ENCODE measurements at regions not wholly inside any gene's neighbourhood (a gene's known extent, or its start where the extent isn't known, plus 50 kb on each side); places are given as distances from the start of the nearest gene placed in this dataset.

GRCh38 chr7:153523320-153524015 lies 528.7 kb upstream of the DPP6 start:
- TF ChIP-seq CTCF (conservative IDR thresholded peaks at IDR 0.05; ENCODE audit: low read depth, low read length): no peak
- DNase-seq (ENCODE audit: low read depth): no peak
- H3K4me3 ChIP-seq (ENCODE audit: low read depth, low read length): no peak overlapping the region

- DNase-seq (ENCODE audit: low read depth): no peak
- no peak overlapping the region for H3K4me3 ChIP-seq (ENCODE audit: low read depth, low read length)
- no peak for TF ChIP-seq CTCF (conservative IDR thresholded peaks at IDR 0.05; ENCODE audit: low read depth, low read length)
These were observed 528.1 kb upstream of the DPP6 start for GRCh38 chr7:153524070-153524601.

GRCh38 chr7:153529100-153529499 lies 523.1 kb upstream of the DPP6 start:
- H3K4me3 ChIP-seq (ENCODE audit: low read depth, low read length): no peak overlapping the region
- no peak for TF ChIP-seq CTCF (conservative IDR thresholded peaks at IDR 0.05; ENCODE audit: low read depth, low read length)
- DNase-seq (ENCODE audit: low read depth): no peak

DNA sequence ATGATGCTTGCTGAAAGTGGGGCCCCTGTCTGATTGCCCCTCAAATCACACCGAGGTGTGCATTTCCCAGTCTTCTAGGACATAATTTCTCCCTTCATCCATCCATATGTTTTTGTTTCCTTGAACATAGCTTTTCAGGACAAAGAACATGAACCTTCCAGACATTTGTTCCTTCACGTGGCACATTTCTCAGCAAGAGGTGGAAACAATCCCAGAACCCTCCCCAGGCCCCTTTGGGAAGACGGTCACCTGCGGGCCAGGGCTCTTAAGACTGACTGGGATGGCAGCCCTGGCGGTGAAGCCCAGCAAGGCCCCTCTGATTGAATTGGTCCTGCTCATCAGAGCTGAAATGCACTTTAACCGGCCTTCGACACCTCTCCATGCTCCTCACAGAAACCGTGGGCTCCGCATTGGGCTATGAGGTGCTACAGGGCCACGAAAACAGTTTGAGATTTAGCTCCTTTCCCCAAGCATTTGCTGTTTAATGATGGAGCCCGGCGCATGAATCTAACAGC lies 522.5 kb upstream of the DPP6 start:
- H3K4me3 ChIP-seq (ENCODE audit: low read depth, low read length): no peak overlapping the region
- TF ChIP-seq CTCF (conservative IDR thresholded peaks at IDR 0.05; ENCODE audit: low read depth, low read length): no peak
- DNase-seq (ENCODE audit: low read depth): no peak

DNA sequence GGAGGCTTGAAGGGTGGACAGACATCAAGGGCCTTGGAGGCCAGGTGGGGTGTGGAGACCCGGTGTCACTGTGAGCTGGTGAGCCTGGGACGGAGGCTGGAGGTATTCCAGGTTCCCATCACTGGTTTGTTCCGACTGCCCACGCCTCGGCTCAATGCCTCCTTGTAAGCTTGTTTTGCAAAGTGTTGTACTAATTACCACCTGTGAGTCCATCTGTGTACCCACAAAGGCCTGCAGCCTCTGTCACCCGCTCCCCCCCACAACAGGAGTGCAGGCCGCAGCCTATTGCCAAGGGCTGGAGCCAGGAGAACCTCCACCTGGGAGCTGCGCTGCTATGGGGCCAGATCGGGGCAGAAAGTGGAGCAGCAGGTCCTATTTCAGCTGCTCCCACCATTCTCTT lies 521.8 kb upstream of the DPP6 start:
- no peak for DNase-seq (ENCODE audit: low read depth)
- no peak for TF ChIP-seq CTCF (conservative IDR thresholded peaks at IDR 0.05; ENCODE audit: low read depth, low read length)
- no peak overlapping the region for H3K4me3 ChIP-seq (ENCODE audit: low read depth, low read length)

- no peak for TF ChIP-seq CTCF (conservative IDR thresholded peaks at IDR 0.05; ENCODE audit: low read depth, low read length)
These were observed 519.9 kb upstream of the DPP6 start for GRCh38 chr7:153532326-153532725.

GRCh38 chr7:153537271-153537670 lies 514.9 kb upstream of the DPP6 start:
- no peak overlapping the region for H3K4me3 ChIP-seq (ENCODE audit: low read depth, low read length)
- DNase-seq (ENCODE audit: low read depth): no peak
- TF ChIP-seq CTCF (conservative IDR thresholded peaks at IDR 0.05; ENCODE audit: low read depth, low read length): no peak

More at GRCh38 chr7:153532326-153532725, 519.9 kb upstream of the DPP6 start:
- H3K4me3 ChIP-seq (ENCODE audit: low read depth, low read length): no peak overlapping the region
- DNase-seq (ENCODE audit: low read depth): no peak
